GM18873 (cell line): ENCODE measurements at regions not wholly inside any gene's neighbourhood (a gene's known extent, or its start where the extent isn't known, plus 50 kb on each side); places are given as distances from the start of the nearest gene placed in this dataset.

Experiments used
- ATAC-seq: cut with Tn5 transposase; IDR thresholded peaks from one replicate; pipeline ENCODE4 v1.9.1; 2021; ENCODE audit warnings: mild to moderate bottlenecking, moderate library complexity, moderate number of reproducible peaks; ENCODE audit not compliant: unreplicated experiment, low FRiP score

- no peak for ATAC-seq
Observed at GRCh38 chr2:128776461-128777195, 458.0 kb upstream of the HS6ST1 start.

GRCh38 chr2:128777196-128778035 is 458.7 kb upstream of the HS6ST1 start:
- ATAC-seq, result no peak

- ATAC-seq, result no peak
Observed at GRCh38 chr2:128778843-128779242, 460.2 kb upstream of the HS6ST1 start.

- no peak for ATAC-seq
Observed at GRCh38 chr2:128779301-128780095, 460.8 kb upstream of the HS6ST1 start.

GRCh38 chr2:128780434-128781080 is 461.9 kb upstream of the HS6ST1 start:
- ATAC-seq, result no peak

GRCh38 chr2:128781166-128781565 is 462.5 kb upstream of the HS6ST1 start:
- ATAC-seq, result no peak

GRCh38 chr2:128781585-128782385 is 463.1 kb upstream of the HS6ST1 start:
- ATAC-seq, result no peak

GRCh38 chr2:128782411-128783192 is 463.9 kb upstream of the HS6ST1 start:
- ATAC-seq, result no peak

GRCh38 chr2:128783193-128783671 is 464.6 kb upstream of the HS6ST1 start:
- ATAC-seq, result no peak

GRCh38 chr2:128783896-128784295 is 465.2 kb upstream of the HS6ST1 start:
- no peak for ATAC-seq

- ATAC-seq, result no peak
Observed at GRCh38 chr2:128784626-128785306, 466.1 kb upstream of the HS6ST1 start.

- ATAC-seq, result no peak
Observed at GRCh38 chr2:128786316-128786715, 467.6 kb upstream of the HS6ST1 start.

- no peak for ATAC-seq
Observed at GRCh38 chr2:128786741-128787478, 468.2 kb upstream of the HS6ST1 start.

GRCh38 chr2:128787616-128788015 is 468.9 kb upstream of the HS6ST1 start:
- ATAC-seq, result no peak

GRCh38 chr2:128788636-128789220 is 470.1 kb upstream of the HS6ST1 start:
- no peak for ATAC-seq

GRCh38 chr2:128789221-128789620 is 470.6 kb upstream of the HS6ST1 start:
- ATAC-seq, result no peak

GRCh38 chr2:128789776-128790455 is 471.2 kb upstream of the HS6ST1 start:
- no peak for ATAC-seq
